ENCODE measurements at regions not wholly inside any gene's neighbourhood (a gene's known extent, or its start where the extent isn't known, plus 50 kb on each side); places are given as distances from the start of the nearest gene placed in this dataset.

GRCh38 chr4:10981576-10981975 is 297.0 kb upstream of the CLNK start:
- Histone ChIP-seq H2AFZ (ENCODE audit: low read depth, low read length) (no peak overlapping the region), H3K4me3 (ENCODE audit: low read depth in 1 of 2, low read length in 2 of 2) (no peak overlapping the region), H3K79me2 (ENCODE audit: insufficient read depth, low read length) (no peaks in the 10 kb centered on the region), H3K4me1 (ENCODE audit: insufficient read depth, low read length) (no peaks in the 10 kb centered on the region), H3K27ac (ENCODE audit: low read length) (no peak overlapping the region), H3K9ac (ENCODE audit: low read depth, low read length) (no peak overlapping the region), H3K4me2 (ENCODE audit: insufficient read depth, low read length) (no peak overlapping the region), H4K20me1 (ENCODE audit: insufficient read depth, low read length) (no peaks in the 10 kb centered on the region), H3K27me3 (ENCODE audit: insufficient read depth, low read length, poor library complexity) (no peaks in the 10 kb centered on the region), H3K9me3 (ENCODE audit: insufficient read depth, low read length, severe bottlenecking) (no peaks in the 10 kb centered on the region), H3K36me3 (ENCODE audit: insufficient read depth, low read length) (no peaks in the 10 kb centered on the region)
- ATAC-seq (ENCODE audit: insufficient read depth, low read depth) (no peak), DNase-seq (no peak)
- no peak for TF ChIP-seq EZH2 (IDR thresholded peaks at IDR 0.05; ENCODE audit: borderline replicate concordance, low read depth, low read length, severe bottlenecking)
- TF ChIP-seq CTCF (IDR thresholded peaks at IDR 0.05; ENCODE audit: borderline replicate concordance, extremely low read depth, low read length, poor library complexity, severe bottlenecking), result no peak

GRCh38 chr4:10981096-10981495 is 296.5 kb upstream of the CLNK start:
- Histone ChIP-seq H3K79me2 (ENCODE audit: insufficient read depth, low read length) (no peaks in the 10 kb centered on the region), H3K27me3 (ENCODE audit: insufficient read depth, low read length, poor library complexity) (no peaks in the 10 kb centered on the region), H3K27ac (ENCODE audit: low read length) (no peak overlapping the region), H3K4me1 (ENCODE audit: insufficient read depth, low read length) (no peaks in the 10 kb centered on the region), H3K4me3 (ENCODE audit: low read depth in 1 of 2, low read length in 2 of 2) (no peak overlapping the region), H3K9me3 (ENCODE audit: insufficient read depth, low read length, severe bottlenecking) (no peaks in the 10 kb centered on the region), H3K9ac (ENCODE audit: low read depth, low read length) (no peak overlapping the region), H3K4me2 (ENCODE audit: insufficient read depth, low read length) (no peak overlapping the region), H4K20me1 (ENCODE audit: insufficient read depth, low read length) (no peaks in the 10 kb centered on the region), H3K36me3 (ENCODE audit: insufficient read depth, low read length) (no peaks in the 10 kb centered on the region), H2AFZ (ENCODE audit: low read depth, low read length) (no peak overlapping the region)
- ATAC-seq (ENCODE audit: insufficient read depth, low read depth) (no peak), DNase-seq (no peak)
- TF ChIP-seq EZH2 (IDR thresholded peaks at IDR 0.05; ENCODE audit: borderline replicate concordance, low read depth, low read length, severe bottlenecking) (no peak), CTCF (IDR thresholded peaks at IDR 0.05; ENCODE audit: borderline replicate concordance, extremely low read depth, low read length, poor library complexity, severe bottlenecking) (no peak)

- Histone ChIP-seq H3K4me3 (ENCODE audit: low read depth in 1 of 2, low read length in 2 of 2) (no peak overlapping the region), H3K79me2 (ENCODE audit: insufficient read depth, low read length) (no peaks in the 10 kb centered on the region), H3K4me1 (ENCODE audit: insufficient read depth, low read length) (no peaks in the 10 kb centered on the region), H3K9me3 (ENCODE audit: insufficient read depth, low read length, severe bottlenecking) (peaks cover 3% of the 10 kb centered on the region), H3K27me3 (ENCODE audit: insufficient read depth, low read length, poor library complexity) (no peaks in the 10 kb centered on the region), H3K36me3 (ENCODE audit: insufficient read depth, low read length) (no peaks in the 10 kb centered on the region), H3K9ac (ENCODE audit: low read depth, low read length) (no peak overlapping the region), H2AFZ (ENCODE audit: low read depth, low read length) (no peak overlapping the region), H3K4me2 (ENCODE audit: insufficient read depth, low read length) (no peak overlapping the region), H4K20me1 (ENCODE audit: insufficient read depth, low read length) (no peaks in the 10 kb centered on the region), H3K27ac (ENCODE audit: low read length) (no peak overlapping the region)
- ATAC-seq (ENCODE audit: insufficient read depth, low read depth) (no peak), DNase-seq (no peak)
- TF ChIP-seq EZH2 (IDR thresholded peaks at IDR 0.05; ENCODE audit: borderline replicate concordance, low read depth, low read length, severe bottlenecking) (no peak), CTCF (IDR thresholded peaks at IDR 0.05; ENCODE audit: borderline replicate concordance, extremely low read depth, low read length, poor library complexity, severe bottlenecking) (no peak)
Measured at GRCh38 chr4:10979032-10979431, 294.5 kb upstream of the CLNK start.

GRCh38 chr4:10977534-10977933 is 293.0 kb upstream of the CLNK start:
- DNase-seq (no peak), ATAC-seq (ENCODE audit: insufficient read depth, low read depth) (no peak)
- Histone ChIP-seq H4K20me1 (ENCODE audit: insufficient read depth, low read length) (no peaks in the 10 kb centered on the region), H3K9ac (ENCODE audit: low read depth, low read length) (no peak overlapping the region), H3K4me1 (ENCODE audit: insufficient read depth, low read length) (no peaks in the 10 kb centered on the region), H2AFZ (ENCODE audit: low read depth, low read length) (no peak overlapping the region), H3K27ac (ENCODE audit: low read length) (no peak overlapping the region), H3K4me2 (ENCODE audit: insufficient read depth, low read length) (no peak overlapping the region), H3K27me3 (ENCODE audit: insufficient read depth, low read length, poor library complexity) (no peaks in the 10 kb centered on the region), H3K4me3 (ENCODE audit: low read depth in 1 of 2, low read length in 2 of 2) (no peak overlapping the region), H3K79me2 (ENCODE audit: insufficient read depth, low read length) (no peaks in the 10 kb centered on the region), H3K9me3 (ENCODE audit: insufficient read depth, low read length, severe bottlenecking) (peaks cover 3% of the 10 kb centered on the region), H3K36me3 (ENCODE audit: insufficient read depth, low read length) (no peaks in the 10 kb centered on the region)
- TF ChIP-seq CTCF (IDR thresholded peaks at IDR 0.05; ENCODE audit: borderline replicate concordance, extremely low read depth, low read length, poor library complexity, severe bottlenecking), result no peak
- TF ChIP-seq EZH2 (IDR thresholded peaks at IDR 0.05; ENCODE audit: borderline replicate concordance, low read depth, low read length, severe bottlenecking), result no peak

All from DND-41 (cell line).